ENCODE measurements at regions not wholly inside any gene's neighbourhood (a gene's known extent, or its start where the extent isn't known, plus 50 kb on each side); places are given as distances from the start of the nearest gene placed in this dataset.

Small RNA genes lying in the stretch of these regions (small RNA-seq; reads per million reads assigned to genes)
- gene MIRLET7A1 (5.9 to 18.3 (median 10.5) reads per million in 4 donors), gene MIRLET7D (292 to 473 (median 434) reads per million in 4 donors), gene MIRLET7F1 (129 to 220 (median 170) reads per million in 4 donors)
